ENCODE measurements at regions not wholly inside any gene's neighbourhood (a gene's known extent, or its start where the extent isn't known, plus 50 kb on each side); places are given as distances from the start of the nearest gene placed in this dataset.

DNA sequence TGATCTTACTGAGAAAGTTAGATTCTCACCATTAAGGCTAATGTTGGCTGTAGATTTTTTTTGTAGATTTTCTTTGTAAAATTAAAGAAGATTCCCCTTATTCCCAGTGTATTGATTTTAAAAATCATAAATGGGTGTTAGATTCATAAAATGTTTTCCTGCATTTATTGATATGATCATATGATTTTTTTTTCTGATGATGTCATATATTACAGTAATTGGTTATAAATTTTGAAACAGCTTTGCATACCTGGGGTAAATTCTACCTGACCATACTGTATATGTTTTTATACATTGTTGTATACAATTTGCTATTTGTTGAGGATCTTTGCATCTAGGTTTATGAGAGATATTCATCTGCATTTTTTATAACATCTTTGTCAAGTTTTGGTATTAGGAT lies 880.3 kb upstream of the GRIA3 start:
- ChIA-PET POLR2A (no interaction called here), CTCF (no interaction called here)
- no peak for DNase-seq (ENCODE audit: low read depth, low spot score)
- no TSS peak for BruUV-seq (replicated peaks)
- intact Hi-C loops (cut with micrococcal nuclease; ENCODE audit: unreplicated experiment) (no loop called here), in situ Hi-C loops (cut with HindIII; ENCODE audit: low pct_unique_long_range_greater_than_20kb, low sequenced_read_pairs) (no loop called here)
- TF ChIP-seq SIN3A (IDR thresholded peaks at IDR 0.05; ENCODE audit: borderline replicate concordance, insufficient read depth, low read depth, low read length) (no peak), TCF7L2 (IDR thresholded peaks at IDR 0.05; ENCODE audit: low read depth, low read length) (no peak), POLR2AphosphoS5 (IDR thresholded peaks at IDR 0.05; ENCODE audit: low read depth, low read length) (no peak), CTCF (IDR thresholded peaks at IDR 0.05) (no peak), REST (IDR thresholded peaks at IDR 0.05; ENCODE audit: insufficient read depth in 1 of 2, low read depth in 2 of 2, low read length in 1 of 2) (no peak)
- Histone ChIP-seq H3K27me3 (ENCODE audit: control insufficient read depth, insufficient read depth, low read length) (no peaks in the 10 kb centered on the region), H3K4me1 (ENCODE audit: control insufficient read depth, insufficient read depth, low read length) (no peaks in the 10 kb centered on the region), H3K4me3 (ENCODE audit: low read depth in 2 of 2, low read length in 2 of 2) (no peak overlapping the region), H3K9me3 (ENCODE audit: control insufficient read depth, insufficient read depth, low read depth, low read length) (0 out of 2 replicates have a peak, but pooled peaks cover 2% of the 10 kb centered on the region), H3K27ac (ENCODE audit: low read length) (no peak overlapping the region), H3K36me3 (ENCODE audit: control insufficient read depth, insufficient read depth, low read length) (no peaks in the 10 kb centered on the region)
- no peak for ATAC-seq

- ChIA-PET POLR2A (no interaction called here), CTCF (no interaction called here)
- H3K4me1 ChIP-seq (ENCODE audit: control insufficient read depth, insufficient read depth, low read length): no peaks in the 10 kb centered on the region
- no peak overlapping the region for H3K4me3 ChIP-seq (ENCODE audit: low read depth in 2 of 2, low read length in 2 of 2)
- no peaks in the 10 kb centered on the region for H3K9me3 ChIP-seq (ENCODE audit: control insufficient read depth, insufficient read depth, low read depth, low read length)
- no peaks in the 10 kb centered on the region for H3K27me3 ChIP-seq (ENCODE audit: control insufficient read depth, insufficient read depth, low read length)
- intact Hi-C loops (cut with micrococcal nuclease; ENCODE audit: unreplicated experiment): no loop called here
- H3K27ac ChIP-seq (ENCODE audit: low read length): no peak overlapping the region
- no peaks in the 10 kb centered on the region for H3K36me3 ChIP-seq (ENCODE audit: control insufficient read depth, insufficient read depth, low read length)
- TF ChIP-seq CTCF (IDR thresholded peaks at IDR 0.05) (no peak), SIN3A (IDR thresholded peaks at IDR 0.05; ENCODE audit: borderline replicate concordance, insufficient read depth, low read depth, low read length) (no peak), POLR2AphosphoS5 (IDR thresholded peaks at IDR 0.05; ENCODE audit: low read depth, low read length) (no peak), TCF7L2 (IDR thresholded peaks at IDR 0.05; ENCODE audit: low read depth, low read length) (no peak), REST (IDR thresholded peaks at IDR 0.05; ENCODE audit: insufficient read depth in 1 of 2, low read depth in 2 of 2, low read length in 1 of 2) (no peak)
- ATAC-seq (no peak), DNase-seq (ENCODE audit: low read depth, low spot score) (no peak)
- no TSS peak for BruUV-seq (replicated peaks)
- in situ Hi-C loops (cut with HindIII; ENCODE audit: low pct_unique_long_range_greater_than_20kb, low sequenced_read_pairs): no loop called here
Observed at GRCh38 chrX:122344816-122345215, 839.3 kb upstream of the GRIA3 start.

Data from Panc1 (cell line).